ENCODE measurements at regions not wholly inside any gene's neighbourhood (a gene's known extent, or its start where the extent isn't known, plus 50 kb on each side); places are given as distances from the start of the nearest gene placed in this dataset.

- TF ChIP-seq CTCF (IDR thresholded peaks at IDR 0.05; ENCODE audit: insufficient read depth, low read depth, low read length, missing control alignments) = no peak
- DNase-seq (ENCODE audit: low read depth) = no peak
- H3K4me3 ChIP-seq (ENCODE audit: low read depth, low read length) = no peak overlapping the region
These were observed 128.6 kb downstream of the PTCSC3 start for GRCh38 chr14:36047912-36048311.

- TF ChIP-seq CTCF (IDR thresholded peaks at IDR 0.05; ENCODE audit: insufficient read depth, low read depth, low read length, missing control alignments) = no peak
- peak; percentile 26 for DNase-seq (ENCODE audit: low read depth)
- no peak overlapping the region for H3K4me3 ChIP-seq (ENCODE audit: low read depth, low read length)
These were observed 140.8 kb downstream of the PTCSC3 start for GRCh38 chr14:36035675-36036074.

GRCh38 chr14:36028665-36029064, 147.9 kb downstream of the PTCSC3 start:
- no peak for DNase-seq (ENCODE audit: low read depth)
- TF ChIP-seq CTCF (IDR thresholded peaks at IDR 0.05; ENCODE audit: insufficient read depth, low read depth, low read length, missing control alignments) = no peak
- no peak overlapping the region for H3K4me3 ChIP-seq (ENCODE audit: low read depth, low read length)

GRCh38 chr14:36028218-36028617, 148.3 kb downstream of the PTCSC3 start:
- no peak for TF ChIP-seq CTCF (IDR thresholded peaks at IDR 0.05; ENCODE audit: insufficient read depth, low read depth, low read length, missing control alignments)
- H3K4me3 ChIP-seq (ENCODE audit: low read depth, low read length) = no peak overlapping the region
- peak; percentile 44 for DNase-seq (ENCODE audit: low read depth)

- H3K4me3 ChIP-seq (ENCODE audit: low read depth, low read length) = no peak overlapping the region
- TF ChIP-seq CTCF (IDR thresholded peaks at IDR 0.05; ENCODE audit: insufficient read depth, low read depth, low read length, missing control alignments) = no peak
- DNase-seq (ENCODE audit: low read depth) = no peak
These were observed 149.2 kb downstream of the PTCSC3 start for GRCh38 chr14:36027354-36027753.

GRCh38 chr14:36022765-36023410, 153.6 kb downstream of the PTCSC3 start:
- TF ChIP-seq CTCF (IDR thresholded peaks at IDR 0.05; ENCODE audit: insufficient read depth, low read depth, low read length, missing control alignments) = no peak
- DNase-seq (ENCODE audit: low read depth) = no peak
- H3K4me3 ChIP-seq (ENCODE audit: low read depth, low read length) = no peak overlapping the region
